ENCODE measurements at regions not wholly inside any gene's neighbourhood (a gene's known extent, or its start where the extent isn't known, plus 50 kb on each side); places are given as distances from the start of the nearest gene placed in this dataset.

GRCh38 chr1:68376441-68376840 lies 73.3 kb downstream of the RPE65 start:
- TF ChIP-seq POLR2A (IDR thresholded peaks at IDR 0.05) (no peak), CTCF (IDR thresholded peaks at IDR 0.05) (no peak)
